ENCODE measurements at regions not wholly inside any gene's neighbourhood (a gene's known extent, or its start where the extent isn't known, plus 50 kb on each side); places are given as distances from the start of the nearest gene placed in this dataset.

- H3K4me3 ChIP-seq (ENCODE audit: low read depth in 1 of 2, low read length in 2 of 2): no peak overlapping the region
- H3K36me3 ChIP-seq (ENCODE audit: control insufficient read depth in 1 of 2, insufficient read depth in 2 of 2, low read length in 2 of 2): no peaks in the 10 kb centered on the region
- no peaks in the 10 kb centered on the region for H3K27me3 ChIP-seq (ENCODE audit: control insufficient read depth in 1 of 2, insufficient read depth in 2 of 2, low read length in 2 of 2)
- no peaks in the 10 kb centered on the region for H3K4me1 ChIP-seq (ENCODE audit: control insufficient read depth in 1 of 2, insufficient read depth in 2 of 2, low read length in 2 of 2)
- no peak overlapping the region for H3K27ac ChIP-seq (ENCODE audit: low read depth, low read length)
- H3K9me3 ChIP-seq (ENCODE audit: control insufficient read depth in 1 of 2, low read length in 2 of 2): no peaks in the 10 kb centered on the region
- no peak overlapping the region for H3K9ac ChIP-seq (ENCODE audit: low read depth in 1 of 2, low read length in 2 of 2)
Observed at GRCh38 chr5:118029807-118030206, 958.5 kb downstream of the DTWD2 start.

- H3K4me1 ChIP-seq (ENCODE audit: control insufficient read depth in 1 of 2, insufficient read depth in 2 of 2, low read length in 2 of 2): no peaks in the 10 kb centered on the region
- no peaks in the 10 kb centered on the region for H3K27me3 ChIP-seq (ENCODE audit: control insufficient read depth in 1 of 2, insufficient read depth in 2 of 2, low read length in 2 of 2)
- no peaks in the 10 kb centered on the region for H3K9me3 ChIP-seq (ENCODE audit: control insufficient read depth in 1 of 2, low read length in 2 of 2)
- no peak overlapping the region for H3K9ac ChIP-seq (ENCODE audit: low read depth in 1 of 2, low read length in 2 of 2)
- no peak overlapping the region for H3K27ac ChIP-seq (ENCODE audit: low read depth, low read length)
- no peak overlapping the region for H3K4me3 ChIP-seq (ENCODE audit: low read depth in 1 of 2, low read length in 2 of 2)
- H3K36me3 ChIP-seq (ENCODE audit: control insufficient read depth in 1 of 2, insufficient read depth in 2 of 2, low read length in 2 of 2): no peaks in the 10 kb centered on the region
Observed at GRCh38 chr5:118022062-118022461, 966.3 kb downstream of the DTWD2 start.

- Histone ChIP-seq H3K27ac (ENCODE audit: low read depth, low read length) (no peak overlapping the region), H3K4me3 (ENCODE audit: low read depth in 1 of 2, low read length in 2 of 2) (no peak overlapping the region), H3K4me1 (ENCODE audit: control insufficient read depth in 1 of 2, insufficient read depth in 2 of 2, low read length in 2 of 2) (no peaks in the 10 kb centered on the region), H3K9ac (ENCODE audit: low read depth in 1 of 2, low read length in 2 of 2) (no peak overlapping the region), H3K27me3 (ENCODE audit: control insufficient read depth in 1 of 2, insufficient read depth in 2 of 2, low read length in 2 of 2) (no peaks in the 10 kb centered on the region), H3K36me3 (ENCODE audit: control insufficient read depth in 1 of 2, insufficient read depth in 2 of 2, low read length in 2 of 2) (no peaks in the 10 kb centered on the region), H3K9me3 (ENCODE audit: control insufficient read depth in 1 of 2, low read length in 2 of 2) (no peaks in the 10 kb centered on the region)
Observed at GRCh38 chr5:118017536-118017935, 970.8 kb downstream of the DTWD2 start.

- no peaks in the 10 kb centered on the region for H3K9me3 ChIP-seq (ENCODE audit: control insufficient read depth in 1 of 2, low read length in 2 of 2)
- no peak overlapping the region for H3K4me3 ChIP-seq (ENCODE audit: low read depth in 1 of 2, low read length in 2 of 2)
- H3K36me3 ChIP-seq (ENCODE audit: control insufficient read depth in 1 of 2, insufficient read depth in 2 of 2, low read length in 2 of 2): no peaks in the 10 kb centered on the region
- no peaks in the 10 kb centered on the region for H3K4me1 ChIP-seq (ENCODE audit: control insufficient read depth in 1 of 2, insufficient read depth in 2 of 2, low read length in 2 of 2)
- H3K27ac ChIP-seq (ENCODE audit: low read depth, low read length): no peak overlapping the region
- H3K9ac ChIP-seq (ENCODE audit: low read depth in 1 of 2, low read length in 2 of 2): no peak overlapping the region
- no peaks in the 10 kb centered on the region for H3K27me3 ChIP-seq (ENCODE audit: control insufficient read depth in 1 of 2, insufficient read depth in 2 of 2, low read length in 2 of 2)
Observed at GRCh38 chr5:118016396-118016795, 972.0 kb downstream of the DTWD2 start.

- Histone ChIP-seq H3K27ac (ENCODE audit: low read depth, low read length) (no peak overlapping the region), H3K27me3 (ENCODE audit: control insufficient read depth in 1 of 2, insufficient read depth in 2 of 2, low read length in 2 of 2) (no peaks in the 10 kb centered on the region), H3K9ac (ENCODE audit: low read depth in 1 of 2, low read length in 2 of 2) (no peak overlapping the region), H3K4me1 (ENCODE audit: control insufficient read depth in 1 of 2, insufficient read depth in 2 of 2, low read length in 2 of 2) (no peaks in the 10 kb centered on the region), H3K36me3 (ENCODE audit: control insufficient read depth in 1 of 2, insufficient read depth in 2 of 2, low read length in 2 of 2) (no peaks in the 10 kb centered on the region), H3K4me3 (ENCODE audit: low read depth in 1 of 2, low read length in 2 of 2) (no peak overlapping the region), H3K9me3 (ENCODE audit: control insufficient read depth in 1 of 2, low read length in 2 of 2) (no peaks in the 10 kb centered on the region)
Observed at GRCh38 chr5:118015511-118015910, 972.8 kb downstream of the DTWD2 start.

GRCh38 chr5:118009741-118010297 lies 978.5 kb downstream of the DTWD2 start:
- Histone ChIP-seq H3K4me1 (ENCODE audit: control insufficient read depth in 1 of 2, insufficient read depth in 2 of 2, low read length in 2 of 2) (no peaks in the 10 kb centered on the region), H3K9ac (ENCODE audit: low read depth in 1 of 2, low read length in 2 of 2) (no peak overlapping the region), H3K4me3 (ENCODE audit: low read depth in 1 of 2, low read length in 2 of 2) (no peak overlapping the region), H3K27me3 (ENCODE audit: control insufficient read depth in 1 of 2, insufficient read depth in 2 of 2, low read length in 2 of 2) (no peaks in the 10 kb centered on the region), H3K9me3 (ENCODE audit: control insufficient read depth in 1 of 2, low read length in 2 of 2) (no peaks in the 10 kb centered on the region), H3K27ac (ENCODE audit: low read depth, low read length) (no peak overlapping the region), H3K36me3 (ENCODE audit: control insufficient read depth in 1 of 2, insufficient read depth in 2 of 2, low read length in 2 of 2) (no peaks in the 10 kb centered on the region)

- no peaks in the 10 kb centered on the region for H3K9me3 ChIP-seq (ENCODE audit: control insufficient read depth in 1 of 2, low read length in 2 of 2)
- no peak overlapping the region for H3K4me3 ChIP-seq (ENCODE audit: low read depth in 1 of 2, low read length in 2 of 2)
- no peaks in the 10 kb centered on the region for H3K4me1 ChIP-seq (ENCODE audit: control insufficient read depth in 1 of 2, insufficient read depth in 2 of 2, low read length in 2 of 2)
- no peak overlapping the region for H3K9ac ChIP-seq (ENCODE audit: low read depth in 1 of 2, low read length in 2 of 2)
- no peaks in the 10 kb centered on the region for H3K27me3 ChIP-seq (ENCODE audit: control insufficient read depth in 1 of 2, insufficient read depth in 2 of 2, low read length in 2 of 2)
- no peaks in the 10 kb centered on the region for H3K36me3 ChIP-seq (ENCODE audit: control insufficient read depth in 1 of 2, insufficient read depth in 2 of 2, low read length in 2 of 2)
- H3K27ac ChIP-seq (ENCODE audit: low read depth, low read length): no peak overlapping the region
Observed at GRCh38 chr5:118008779-118009178, 979.6 kb downstream of the DTWD2 start.

- Histone ChIP-seq H3K9me3 (ENCODE audit: control insufficient read depth in 1 of 2, low read length in 2 of 2) (no peaks in the 10 kb centered on the region), H3K9ac (ENCODE audit: low read depth in 1 of 2, low read length in 2 of 2) (no peak overlapping the region), H3K4me3 (ENCODE audit: low read depth in 1 of 2, low read length in 2 of 2) (no peak overlapping the region)
Observed at GRCh38 chr5:118007262-118007661, 981.1 kb downstream of the DTWD2 start.

GRCh38 chr5:118006219-118006618 lies 982.1 kb downstream of the DTWD2 start:
- Histone ChIP-seq H3K36me3 (ENCODE audit: control insufficient read depth in 1 of 2, insufficient read depth in 2 of 2, low read length in 2 of 2) (no peaks in the 10 kb centered on the region), H3K27me3 (ENCODE audit: control insufficient read depth in 1 of 2, insufficient read depth in 2 of 2, low read length in 2 of 2) (no peaks in the 10 kb centered on the region), H3K9ac (ENCODE audit: low read depth in 1 of 2, low read length in 2 of 2) (no peak overlapping the region), H3K4me1 (ENCODE audit: control insufficient read depth in 1 of 2, insufficient read depth in 2 of 2, low read length in 2 of 2) (no peaks in the 10 kb centered on the region), H3K27ac (ENCODE audit: low read depth, low read length) (no peak overlapping the region), H3K4me3 (ENCODE audit: low read depth in 1 of 2, low read length in 2 of 2) (no peak overlapping the region), H3K9me3 (ENCODE audit: control insufficient read depth in 1 of 2, low read length in 2 of 2) (no peaks in the 10 kb centered on the region)

More at GRCh38 chr5:118007262-118007661, 981.1 kb downstream of the DTWD2 start:
- no peaks in the 10 kb centered on the region for H3K36me3 ChIP-seq (ENCODE audit: control insufficient read depth in 1 of 2, insufficient read depth in 2 of 2, low read length in 2 of 2)
- no peak overlapping the region for H3K27ac ChIP-seq (ENCODE audit: low read depth, low read length)
- H3K4me1 ChIP-seq (ENCODE audit: control insufficient read depth in 1 of 2, insufficient read depth in 2 of 2, low read length in 2 of 2): no peaks in the 10 kb centered on the region
- no peaks in the 10 kb centered on the region for H3K27me3 ChIP-seq (ENCODE audit: control insufficient read depth in 1 of 2, insufficient read depth in 2 of 2, low read length in 2 of 2)

- no peak overlapping the region for H3K9ac ChIP-seq (ENCODE audit: low read depth in 1 of 2, low read length in 2 of 2)
- H3K36me3 ChIP-seq (ENCODE audit: control insufficient read depth in 1 of 2, insufficient read depth in 2 of 2, low read length in 2 of 2): no peaks in the 10 kb centered on the region
- H3K4me3 ChIP-seq (ENCODE audit: low read depth in 1 of 2, low read length in 2 of 2): no peak overlapping the region
- H3K9me3 ChIP-seq (ENCODE audit: control insufficient read depth in 1 of 2, low read length in 2 of 2): no peaks in the 10 kb centered on the region
- H3K27ac ChIP-seq (ENCODE audit: low read depth, low read length): no peak overlapping the region
- no peaks in the 10 kb centered on the region for H3K4me1 ChIP-seq (ENCODE audit: control insufficient read depth in 1 of 2, insufficient read depth in 2 of 2, low read length in 2 of 2)
- H3K27me3 ChIP-seq (ENCODE audit: control insufficient read depth in 1 of 2, insufficient read depth in 2 of 2, low read length in 2 of 2): no peaks in the 10 kb centered on the region
Observed at GRCh38 chr5:117999939-118000549, 988.3 kb downstream of the DTWD2 start.
